Forelimb muscle (tissue), 1 donor: ENCODE measurements at regions not wholly inside any gene's neighbourhood (a gene's known extent, or its start where the extent isn't known, plus 50 kb on each side); places are given as distances from the start of the nearest gene placed in this dataset.

Experiments
- DNase-seq: peaks from one replicate; pipeline ENCODE4 v3.0.0-alpha.2; 2013; ENCODE audit warnings: low read depth

DNA sequence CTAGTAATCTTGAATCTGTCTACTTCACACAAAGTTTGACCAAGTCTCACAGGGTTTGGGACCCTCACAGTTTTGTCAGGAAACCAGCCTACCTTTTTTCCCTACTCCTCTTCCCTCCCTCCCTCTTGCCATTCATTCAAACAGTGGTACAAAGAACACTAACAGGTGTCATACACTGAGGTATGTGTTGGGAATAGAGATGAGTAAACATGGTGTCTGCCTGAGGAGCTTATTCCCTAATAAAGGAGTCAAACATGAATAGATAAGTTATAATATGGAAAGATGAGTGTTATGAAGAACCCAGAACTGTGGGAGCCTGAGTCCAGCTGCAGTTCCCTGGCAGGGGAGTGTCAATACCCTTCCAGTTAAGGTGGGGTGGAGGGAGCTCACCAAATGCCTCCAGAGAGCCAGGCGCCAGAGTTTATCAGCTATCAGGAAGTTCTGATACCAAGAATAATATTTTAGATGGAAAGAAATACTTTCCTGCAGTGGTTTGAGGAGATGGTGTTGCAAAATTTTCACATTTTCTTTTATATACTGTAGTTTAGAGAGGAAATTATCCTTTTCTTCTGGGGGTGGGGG is 183.4 kb upstream of the NR3C1 start:
- no peak for DNase-seq

DNA sequence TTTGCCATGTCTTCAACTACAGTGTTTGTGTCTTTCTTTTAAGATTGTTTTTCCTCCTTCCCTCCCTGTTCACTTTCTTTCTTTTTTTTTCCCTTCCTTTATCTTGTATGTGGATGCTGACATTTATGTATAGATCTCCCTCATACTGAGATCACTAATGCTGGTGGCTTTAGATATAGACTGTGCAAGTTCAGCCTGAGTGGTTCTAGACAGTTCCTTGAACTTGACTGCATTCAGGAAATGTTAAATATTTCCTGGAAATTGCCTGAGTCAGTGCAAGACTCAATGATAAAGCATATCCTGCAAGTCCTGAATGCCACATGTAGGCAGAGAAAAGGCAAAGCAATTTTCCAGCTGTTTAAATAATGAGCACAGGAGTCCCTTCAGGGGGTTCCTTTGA is 182.5 kb upstream of the NR3C1 start:
- no peak for DNase-seq

DNA sequence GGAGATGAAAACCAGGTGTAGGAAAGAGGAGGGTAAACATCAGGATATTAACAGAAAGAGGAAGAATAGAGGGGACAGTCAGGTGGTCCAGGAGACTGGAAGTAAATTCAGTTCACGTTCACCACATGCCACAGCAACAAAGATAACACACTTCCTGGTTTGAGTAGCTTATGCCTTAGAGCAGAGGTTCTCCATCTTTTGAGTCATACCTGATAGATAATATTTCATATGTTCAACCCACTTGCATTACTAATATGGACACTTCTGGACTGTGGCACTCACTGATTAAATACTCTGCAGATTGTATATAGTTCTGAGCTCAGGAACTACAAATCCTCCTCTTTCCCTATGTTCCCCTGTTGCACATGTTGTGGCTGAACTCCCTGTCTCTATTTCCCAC is 179.9 kb upstream of the NR3C1 start:
- DNase-seq, result no peak

DNA sequence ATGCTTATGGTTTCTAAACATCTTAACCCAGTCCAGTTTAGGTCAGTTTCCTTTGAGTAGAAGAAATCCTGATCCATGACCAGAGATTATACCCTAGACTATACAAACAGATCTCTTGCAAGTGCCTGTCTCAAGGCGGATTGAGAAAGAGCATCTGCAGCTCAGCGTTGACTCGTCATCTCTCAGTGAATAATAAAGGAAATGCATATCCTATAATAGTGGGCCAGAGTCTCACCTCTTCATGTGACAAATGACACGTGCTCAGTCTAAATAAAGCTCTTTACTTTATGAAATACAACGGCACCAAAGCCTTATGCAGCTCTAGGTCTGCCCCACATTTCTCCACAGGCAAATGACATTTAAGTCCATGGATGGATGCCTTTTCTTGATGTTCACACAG is 179.4 kb upstream of the NR3C1 start:
- DNase-seq, result no peak

DNA sequence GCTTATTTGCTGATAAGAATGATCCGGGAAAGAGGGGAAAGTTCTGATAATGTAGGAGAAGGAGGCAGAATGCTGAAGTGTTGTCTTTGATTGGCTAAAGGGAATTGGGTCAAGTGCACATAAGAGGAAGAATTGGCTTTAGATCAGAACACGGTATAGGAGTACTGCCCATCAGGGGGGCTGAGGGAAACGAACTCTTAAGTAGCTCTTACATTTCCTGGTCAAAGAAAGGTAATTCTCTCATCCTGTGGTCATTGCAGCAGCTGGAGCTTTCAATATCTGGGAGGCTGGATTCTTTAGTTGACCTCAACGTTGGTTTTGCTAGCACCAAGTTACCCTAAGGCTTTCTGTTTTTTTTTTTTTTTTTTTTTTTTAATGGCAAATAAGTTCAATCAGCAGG is 178.7 kb upstream of the NR3C1 start:
- DNase-seq, result no peak

DNA sequence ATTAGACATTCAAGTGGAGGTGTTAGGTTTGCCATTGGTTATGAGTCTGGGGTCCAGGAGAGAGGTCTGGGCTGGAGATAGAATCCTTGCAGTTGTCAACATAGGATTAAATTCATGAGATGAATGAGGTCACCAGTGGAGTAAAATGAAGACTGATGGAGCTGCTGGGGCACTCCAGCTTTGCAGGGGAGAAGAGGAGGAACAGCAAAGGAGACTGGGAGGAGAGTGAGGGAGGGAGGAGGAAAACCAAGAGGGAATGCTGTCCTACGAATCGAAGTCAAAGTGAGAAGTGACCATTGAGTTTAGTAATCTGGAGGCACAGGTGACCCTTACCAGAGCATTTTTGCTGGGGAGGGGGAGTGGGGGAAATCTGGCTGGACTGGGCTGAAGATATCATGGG is 178.2 kb upstream of the NR3C1 start:
- no peak for DNase-seq

DNA sequence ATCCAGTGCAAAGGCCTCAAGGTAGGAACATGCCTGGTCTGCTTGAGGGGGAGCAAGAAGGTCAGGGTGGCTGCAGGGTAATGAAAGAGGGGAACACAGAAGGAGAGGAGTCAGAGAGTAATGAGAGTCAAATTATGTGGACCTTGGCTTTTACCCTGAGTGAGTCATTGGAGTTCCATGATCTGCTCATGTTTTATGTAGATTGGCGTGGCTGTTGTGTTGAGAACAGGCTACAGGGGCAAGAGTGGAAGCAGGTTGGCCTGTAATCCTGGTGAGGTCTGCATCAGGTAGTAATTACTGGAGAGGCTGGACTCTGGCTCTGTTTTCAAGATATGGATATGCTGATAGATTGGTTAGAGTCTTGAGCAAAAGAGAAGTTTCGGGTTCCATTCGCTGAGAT is 177.7 kb upstream of the NR3C1 start:
- DNase-seq, result no peak

DNA sequence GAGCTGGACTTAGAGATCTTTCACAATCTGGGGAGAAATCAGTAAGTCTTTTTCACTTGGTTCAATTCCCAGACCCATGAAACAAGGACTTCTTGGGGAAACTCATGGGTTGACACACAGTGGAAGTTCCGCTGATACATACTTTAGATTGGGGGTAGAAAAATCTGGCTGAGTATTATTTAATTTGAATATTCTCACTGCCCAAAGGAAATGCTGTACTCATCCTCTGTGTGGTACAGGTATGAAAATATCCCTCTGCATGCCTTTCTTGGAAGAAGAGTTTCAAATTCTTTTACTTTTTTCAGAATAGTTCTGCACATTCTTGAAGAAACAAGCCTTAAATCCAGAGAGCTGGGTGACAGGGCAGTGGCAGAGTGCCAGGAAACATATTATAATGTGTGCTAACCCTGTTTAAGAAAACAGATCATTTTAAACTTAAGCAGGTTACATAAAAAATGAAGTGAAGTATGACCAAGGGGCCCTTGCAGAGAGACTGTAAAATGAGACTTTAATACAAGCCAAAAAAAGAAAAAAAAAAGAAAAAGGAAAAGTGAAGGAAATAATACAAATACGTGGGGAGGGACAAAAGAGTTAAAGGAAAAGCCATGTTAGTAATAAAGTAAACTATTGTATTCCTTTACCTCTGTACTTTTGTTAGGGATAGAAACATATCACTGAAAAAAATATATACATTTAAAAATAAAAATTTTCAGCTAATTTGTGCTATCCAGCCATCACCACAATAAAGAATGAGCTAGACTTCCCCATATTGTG is 173.4 kb upstream of the NR3C1 start:
- no peak for DNase-seq

DNA sequence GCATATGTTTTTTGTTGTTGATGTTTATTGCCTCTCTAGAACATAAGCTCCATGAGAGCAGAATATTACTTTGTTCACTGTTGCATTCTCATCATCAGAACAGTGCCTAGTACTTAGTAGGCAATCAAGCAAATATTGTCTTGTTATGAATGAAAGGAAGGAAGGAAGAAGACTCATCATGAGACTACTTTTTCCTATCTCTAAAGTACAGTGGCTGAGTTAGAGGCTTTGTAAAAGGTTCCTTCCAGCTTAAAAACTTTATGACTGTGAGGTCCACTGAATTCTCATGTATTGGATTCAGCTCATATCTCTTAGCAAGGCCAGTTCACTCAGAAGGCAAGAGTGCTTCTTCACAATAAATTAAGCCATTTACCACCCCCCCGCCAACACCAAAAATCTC is 171.8 kb upstream of the NR3C1 start:
- DNase-seq, result no peak

DNA sequence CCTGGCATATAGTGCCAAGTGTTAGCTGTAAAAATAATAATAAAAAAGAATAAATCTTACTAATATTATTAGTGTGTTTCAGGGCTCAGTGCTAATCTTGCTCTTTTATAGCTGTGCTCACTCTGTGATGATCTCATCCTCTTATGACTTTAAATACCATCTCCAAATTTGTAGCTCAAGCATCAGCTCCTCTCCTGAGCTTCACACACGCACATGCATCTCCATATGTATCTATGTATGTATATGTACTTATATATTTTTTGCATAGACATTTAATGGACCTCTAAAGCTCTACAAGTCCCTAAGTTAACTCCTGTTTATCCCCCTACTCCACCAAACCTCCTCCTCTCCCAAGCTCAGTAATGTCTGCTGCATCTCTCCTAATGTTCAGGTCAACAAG is 170.8 kb upstream of the NR3C1 start:
- DNase-seq, result no peak

DNA sequence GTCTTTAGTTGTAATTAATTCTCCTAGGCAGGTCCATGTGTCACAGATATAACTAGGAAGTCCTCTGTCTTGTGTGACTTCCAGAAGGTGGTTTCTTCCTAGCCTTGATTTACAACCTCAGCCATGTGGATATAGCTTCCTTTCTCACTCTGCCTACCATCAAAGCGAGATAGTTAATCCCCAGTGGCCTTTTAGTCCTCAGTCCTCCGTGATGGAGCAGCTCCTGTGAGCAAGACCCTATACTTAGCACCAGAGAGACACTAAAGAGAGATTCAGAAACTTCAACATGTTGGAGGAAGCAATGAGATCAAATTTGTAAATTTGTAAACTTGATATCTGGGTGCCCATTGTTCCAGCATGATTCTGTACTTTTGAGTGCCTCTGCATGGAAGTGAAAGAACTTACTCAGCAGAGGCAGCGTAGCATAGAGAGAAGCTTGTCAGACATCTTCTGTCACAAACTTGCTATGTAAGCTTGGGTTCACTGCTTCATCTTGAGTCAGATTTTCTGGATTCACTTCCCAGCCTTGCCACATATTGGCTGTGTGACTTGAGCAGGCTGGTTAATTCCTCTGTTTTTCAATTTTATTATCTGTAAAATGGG is 170.2 kb upstream of the NR3C1 start:
- DNase-seq, result no peak

DNA sequence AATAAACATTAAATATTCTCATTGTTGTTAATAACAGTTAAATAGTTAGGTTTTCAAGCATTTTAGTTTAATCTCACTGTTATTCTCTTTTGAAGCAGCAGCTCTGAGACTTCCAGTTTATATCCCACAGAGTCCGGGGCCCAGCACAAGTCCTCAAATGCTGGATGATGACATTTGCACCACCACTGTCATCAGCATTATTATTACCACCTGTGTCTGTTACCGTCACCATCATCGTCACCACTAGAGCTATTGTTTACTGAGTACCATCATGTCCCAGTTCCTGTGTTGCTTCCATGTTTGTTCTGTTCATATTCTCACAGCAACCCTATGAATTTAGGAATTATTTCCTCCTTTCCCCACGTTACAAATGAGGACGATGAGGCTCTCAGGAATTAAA is 169.2 kb upstream of the NR3C1 start:
- no peak for DNase-seq

DNA sequence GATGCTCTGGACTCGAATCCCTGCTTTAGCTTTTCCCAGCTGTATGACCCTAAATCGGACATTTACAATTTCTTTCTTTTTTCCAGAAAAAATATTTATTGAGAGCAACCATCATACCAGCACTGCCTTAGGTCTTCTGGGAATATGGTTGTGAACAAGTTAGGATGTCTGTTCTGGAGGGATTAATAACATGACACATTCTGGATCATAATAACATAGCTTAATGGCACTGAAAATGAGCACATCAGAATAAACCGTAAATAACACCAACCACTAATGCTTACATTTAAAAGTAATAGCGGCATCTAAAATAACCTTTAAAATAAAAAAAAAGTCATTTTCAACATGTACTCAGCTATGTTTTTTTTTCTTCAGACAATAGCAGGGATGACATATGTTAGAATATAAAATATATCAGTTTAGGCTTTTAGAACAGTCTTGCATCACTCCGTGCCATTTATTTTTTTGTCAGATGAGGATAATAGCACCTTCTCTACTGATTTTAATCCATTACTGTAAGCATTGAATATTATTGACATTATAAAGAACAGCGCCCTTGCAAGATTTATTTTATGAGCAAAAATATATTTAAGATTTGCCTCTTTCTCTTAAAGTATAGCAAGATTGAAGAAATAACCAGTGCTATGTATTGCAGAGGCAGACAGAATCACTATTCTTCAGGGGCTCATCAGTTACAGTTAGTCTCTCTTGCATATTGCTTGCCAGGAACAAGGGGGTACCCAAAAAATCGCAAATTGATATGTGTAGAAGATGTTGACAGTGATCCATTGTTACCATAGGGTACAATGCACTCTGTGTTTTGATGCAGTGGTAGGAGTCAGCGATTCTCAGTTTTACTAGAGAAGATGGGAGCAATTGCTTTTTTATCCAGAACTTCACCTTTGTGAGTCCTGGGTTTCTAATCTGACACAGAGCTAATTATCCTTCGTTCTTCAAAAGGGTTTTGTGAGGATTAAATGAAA is 168.4 kb upstream of the NR3C1 start:
- DNase-seq, result no peak

DNA sequence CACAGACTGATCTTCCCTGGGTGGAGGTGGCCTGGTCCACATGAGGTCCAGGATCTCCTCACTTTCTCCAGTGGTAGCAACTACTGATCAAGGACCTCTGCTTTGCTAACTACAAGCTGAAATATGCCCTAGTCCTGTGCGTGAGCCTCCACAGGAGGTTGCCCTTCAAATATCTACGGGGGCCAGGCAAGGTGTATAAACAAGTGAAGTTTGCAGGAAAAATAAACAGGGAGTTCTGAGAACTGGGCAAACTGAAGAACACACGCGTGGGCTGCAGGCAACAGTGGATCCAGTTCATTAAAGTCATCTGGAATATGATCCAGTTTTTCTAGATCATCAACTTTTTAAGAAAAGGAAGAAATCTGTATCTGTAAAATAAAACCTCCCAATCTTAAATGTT is 167.5 kb upstream of the NR3C1 start:
- DNase-seq, result no peak

DNA sequence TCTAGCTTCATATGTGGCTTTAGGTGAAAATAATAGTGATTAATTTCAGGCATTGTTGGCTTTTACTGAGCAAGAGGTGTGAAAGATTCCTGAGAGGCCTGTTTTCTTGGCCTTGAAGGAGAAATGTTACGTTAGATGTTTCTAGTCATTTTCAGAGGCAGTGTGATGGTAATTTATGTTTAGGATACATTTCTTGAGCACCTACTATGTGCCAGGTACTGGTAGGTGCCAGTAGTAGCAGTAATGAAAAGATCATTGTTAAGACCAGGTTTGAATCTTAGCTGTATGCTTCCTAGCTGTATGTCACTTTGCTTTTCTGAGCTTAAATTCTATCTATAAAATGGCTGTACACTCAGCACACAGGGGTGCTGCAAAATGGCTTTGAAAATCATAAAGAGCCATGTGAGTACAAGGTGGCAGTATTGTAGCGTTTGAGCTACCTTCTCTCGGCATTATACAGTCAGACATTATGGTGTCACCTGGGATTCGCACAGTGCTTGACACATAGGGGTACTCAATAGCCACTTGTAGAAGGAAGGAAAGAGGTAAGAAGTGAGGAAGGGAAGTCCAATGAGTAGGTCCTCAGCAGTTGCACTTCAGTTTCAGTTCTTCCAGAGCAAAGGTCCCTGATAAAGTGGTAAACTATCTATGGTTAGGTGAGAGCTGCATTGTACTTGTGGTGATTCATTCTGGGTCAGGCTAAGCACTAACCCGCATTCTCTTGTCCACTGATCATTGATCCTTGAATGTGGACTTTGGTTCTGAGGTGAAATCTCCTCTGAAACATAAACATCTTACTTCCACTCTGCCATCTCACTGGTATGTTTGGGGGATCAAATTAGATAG is 166.5 kb upstream of the NR3C1 start:
- DNase-seq, result no peak

DNA sequence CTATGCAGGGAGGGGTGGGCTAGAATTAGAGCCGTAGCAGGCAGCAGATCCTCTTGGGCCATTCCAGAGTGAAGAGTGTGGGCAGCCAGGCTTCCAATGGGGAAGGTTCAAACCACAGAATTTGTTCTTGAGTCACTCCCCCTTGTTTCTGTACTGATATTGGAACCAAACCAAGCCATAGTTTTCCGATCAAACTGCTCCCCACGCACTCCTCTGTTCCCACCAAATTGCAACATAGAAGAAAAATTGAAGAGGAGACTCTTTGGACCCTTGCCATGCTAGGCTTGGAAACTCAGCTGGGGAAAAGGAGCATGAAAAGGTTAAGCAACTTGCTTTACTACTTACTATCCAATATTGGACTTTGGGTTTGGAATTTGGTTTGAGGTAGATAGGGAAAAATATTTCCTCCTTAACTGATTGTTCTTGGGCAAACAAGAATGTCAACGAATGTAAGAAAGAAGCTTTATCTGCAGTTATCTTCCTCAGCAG is 165.8 kb upstream of the NR3C1 start:
- no peak for DNase-seq

DNA sequence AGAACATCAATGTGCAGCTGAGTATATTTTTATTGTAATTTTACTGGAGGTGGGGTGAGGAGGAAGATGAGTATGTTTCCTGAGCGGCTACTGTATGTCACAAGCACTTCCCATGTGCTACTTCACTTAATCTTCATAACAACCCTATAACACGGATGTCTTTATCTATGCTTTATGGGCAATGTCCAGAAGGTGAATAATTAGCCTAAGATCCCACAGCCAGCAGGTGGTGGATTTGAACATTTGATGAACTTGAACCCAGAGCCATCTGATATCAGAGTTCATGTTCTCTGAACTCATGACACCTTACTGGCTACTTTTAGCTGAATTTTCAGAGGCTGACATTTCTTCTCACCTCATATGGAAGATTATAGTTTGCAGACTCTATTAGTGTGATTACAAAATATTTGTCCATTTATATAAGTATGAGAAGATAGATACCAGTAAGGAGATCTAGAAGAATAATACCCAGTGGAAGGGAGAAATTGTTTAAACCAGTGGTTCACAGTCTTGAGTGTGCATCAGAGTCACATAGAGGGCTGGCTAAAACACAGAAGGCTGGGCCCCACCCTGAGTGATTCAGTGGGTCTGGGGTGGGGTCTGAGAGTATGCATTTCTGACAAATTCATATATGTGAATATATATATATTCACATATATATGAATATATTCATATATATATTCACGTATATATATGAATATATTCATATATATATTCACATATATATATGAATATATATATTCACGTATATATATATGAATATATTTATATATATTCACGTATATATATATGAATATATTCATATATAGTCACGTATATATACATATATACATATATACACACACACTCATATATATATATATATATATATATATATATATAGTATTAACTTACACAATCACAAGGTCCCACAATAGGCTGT is 164.4 kb upstream of the NR3C1 start:
- DNase-seq, result no peak

DNA sequence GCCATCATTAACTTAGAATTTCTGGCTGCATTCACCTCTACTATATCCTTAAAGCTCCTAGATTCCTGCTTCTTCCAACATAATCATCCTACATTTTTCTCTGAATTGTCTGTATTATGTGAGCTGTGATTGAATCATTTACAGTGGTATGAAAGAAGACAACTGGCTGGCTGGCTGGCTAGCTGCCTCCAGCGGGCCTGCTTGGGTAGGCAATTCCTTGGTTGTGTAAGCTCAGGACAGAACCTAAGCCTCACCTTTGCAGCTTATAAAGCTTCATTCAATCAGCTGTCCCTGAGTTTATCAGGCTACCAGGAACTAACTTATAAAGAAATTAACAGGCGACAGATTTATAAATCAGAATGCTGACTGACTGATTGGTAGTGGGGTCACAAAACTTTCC is 162.7 kb upstream of the NR3C1 start:
- DNase-seq, result no peak

DNA sequence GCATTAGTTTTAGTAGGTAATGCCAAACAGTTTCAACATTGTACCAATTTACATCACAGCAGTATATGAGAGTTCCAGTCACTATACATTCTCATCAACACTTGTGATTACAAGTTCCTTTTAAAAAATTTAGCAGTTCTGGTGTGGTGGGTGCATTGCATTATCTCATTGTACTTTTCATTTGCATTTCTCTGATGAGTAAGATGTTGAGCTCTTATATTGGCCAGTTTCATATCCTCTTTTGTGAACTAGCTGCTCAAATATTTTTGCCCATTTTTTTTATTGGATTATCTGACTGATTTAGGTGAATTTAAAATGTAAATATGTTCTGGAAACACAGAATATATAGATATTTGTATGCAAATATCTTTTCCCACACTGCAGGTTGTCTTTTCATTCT is 160.9 kb upstream of the NR3C1 start:
- no peak for DNase-seq

DNA sequence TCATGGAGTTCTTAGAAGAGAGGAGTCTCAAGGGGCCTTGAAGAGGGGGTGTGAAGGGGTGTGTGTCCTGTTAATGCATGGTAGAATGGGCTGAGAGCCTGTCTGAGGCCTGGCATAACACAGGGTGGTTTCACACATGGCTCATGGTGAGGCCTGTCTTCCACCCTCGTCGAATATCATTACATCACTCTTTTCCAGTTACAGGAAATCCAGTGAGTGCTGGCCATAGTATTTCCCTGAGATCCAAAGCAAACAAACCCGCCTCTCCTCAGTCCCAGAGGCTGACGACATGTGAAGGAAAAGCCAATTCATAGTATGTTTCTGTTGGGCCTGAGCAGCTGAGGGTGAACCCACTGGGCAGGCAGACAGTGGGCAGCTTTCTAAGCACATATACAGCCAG is 159.4 kb upstream of the NR3C1 start:
- no peak for DNase-seq
